GM19351 (cell line): ENCODE measurements at regions not wholly inside any gene's neighbourhood (a gene's known extent, or its start where the extent isn't known, plus 50 kb on each side); places are given as distances from the start of the nearest gene placed in this dataset.

Experiments
- ATAC-seq: cut with Tn5 transposase; IDR thresholded peaks from one replicate; pipeline ENCODE4 v1.9.1; 2021; ENCODE audit warnings: mild to moderate bottlenecking, moderate library complexity; ENCODE audit not compliant: unreplicated experiment

DNA sequence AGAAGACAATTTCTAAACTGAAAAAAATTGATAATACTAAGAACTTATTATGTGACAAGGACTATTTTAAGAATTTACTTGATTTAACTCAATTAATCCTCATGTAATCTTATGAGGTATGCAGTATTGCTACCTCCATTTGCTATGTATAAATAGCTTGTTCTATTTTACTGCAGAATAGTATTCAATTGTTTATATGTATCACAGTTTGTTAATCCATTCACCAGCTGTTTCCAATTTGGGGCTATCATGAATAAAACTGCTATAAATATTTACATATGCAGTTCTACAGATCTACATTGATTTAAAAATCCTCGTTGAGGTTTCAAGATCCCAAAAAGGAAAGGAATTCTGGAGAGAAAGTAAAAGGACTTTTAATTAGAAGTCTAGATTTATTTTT is 54.8 kb upstream of the DOCK10 start:
- no peak for ATAC-seq
